Caco-2 (cell line): ENCODE measurements at regions not wholly inside any gene's neighbourhood (a gene's known extent, or its start where the extent isn't known, plus 50 kb on each side); places are given as distances from the start of the nearest gene placed in this dataset.

Experiments
- BruUV-seq: library from RNA; stranded (reverse); fragments of 400-500 nt; replicated peaks from 2 replicates; lab custom pipeline; 2021; lab: Mats Ljungman, UMichigan
- CTCF ChIA-PET: fragments of 300-600 bp; sonication (Branson Sonifier 250); formaldehyde crosslinking; loops from one replicate; lab custom pipeline; 2022; ENCODE audit warnings: antibody characterized with exemption; lab: Charles Lee
- POLR2A ChIA-PET: fragments of 300-600 bp; sonication (Branson Sonifier 250); formaldehyde crosslinking; loops from one replicate; lab custom pipeline; 2022; ENCODE audit warnings: antibody characterized with exemption; lab: Charles Lee
- DNase-seq, 2 experiments: peaks; one replicate each; pipeline versions ENCODE4 v3.0.0 to v3.0.0-alpha.2; 2020 to 2022
- H3K27me3 ChIP-seq: replicated peaks from 2 replicates; pipeline ENCODE4 v1.6.0; 2011; ENCODE audit warnings: low read length; ENCODE audit not compliant: control insufficient read depth, insufficient read depth
- H3K36me3 ChIP-seq: 2 replicates; pipeline ENCODE4 v1.5.1; 2011; ENCODE audit warnings: low read length; ENCODE audit not compliant: control insufficient read depth, insufficient read depth
- H3K4me1 ChIP-seq: fragments of 250-450 bp; sonication (Bioruptor Pico); 2 replicates; pipeline ENCODE4 v1.5.1; 2020; ENCODE audit warnings: mild to moderate bottlenecking
- H3K4me3 ChIP-seq: 2 replicates; pipeline ENCODE4 v1.5.1; 2011; ENCODE audit warnings: low read depth, mild to moderate bottlenecking, control low read depth, low read length
- H3K9me3 ChIP-seq: fragments of 250-450 bp; sonication (Bioruptor Pico); 2 replicates; pipeline ENCODE4 v1.5.1; 2020; ENCODE audit warnings: mild to moderate bottlenecking, moderate library complexity
- H3K27ac Mint-ChIP-seq: one replicate; pipeline ENCODE4 v1.8.0; 2022; ENCODE audit warnings: mixed read lengths; ENCODE audit not compliant: unreplicated experiment
- H3K27me3 Mint-ChIP-seq: one replicate; pipeline ENCODE4 v1.8.0; 2022; ENCODE audit warnings: mixed read lengths; ENCODE audit not compliant: insufficient read depth, unreplicated experiment
- H3K36me3 Mint-ChIP-seq: one replicate; pipeline ENCODE4 v1.8.0; 2022; ENCODE audit warnings: mild to moderate bottlenecking, mixed read lengths; ENCODE audit not compliant: insufficient read depth, unreplicated experiment
- H3K4me1 Mint-ChIP-seq: one replicate; pipeline ENCODE4 v1.8.0; 2022; ENCODE audit warnings: low read depth, mixed read lengths; ENCODE audit not compliant: unreplicated experiment
- H3K4me3 Mint-ChIP-seq: one replicate; pipeline ENCODE4 v1.8.0; 2022; ENCODE audit warnings: mild to moderate bottlenecking, moderate library complexity, mixed read lengths; ENCODE audit not compliant: unreplicated experiment
- H3K9me3 Mint-ChIP-seq: one replicate; pipeline ENCODE4 v1.8.0; 2022; ENCODE audit warnings: mixed read lengths; ENCODE audit not compliant: unreplicated experiment
- CTCF ChIP-seq, 2 experiments: fragments of 200-600 bp in 1 of 2; IDR thresholded peaks; 1 replicate in 1 of 2; 2 replicates in 1 of 2; pipeline versions ENCODE4 v1.5.1 to v1.8.0; 2011 to 2022; ENCODE audit warnings: antibody characterized with exemption in 1 of 2, control low read depth in 1 of 2, inconsistent platforms in 1 of 2, low read depth in 1 of 2, low read length in 1 of 2, mild to moderate bottlenecking in 1 of 2, moderate library complexity in 1 of 2; ENCODE audit not compliant: insufficient read depth in 1 of 2, severe bottlenecking in 1 of 2, unreplicated experiment in 1 of 2
- intact Hi-C: fragments of 100-400 bp; cut with micrococcal nuclease; formaldehyde crosslinking; loops from one replicate; pipeline ENCODE4 v1.10.0; 2022; ENCODE audit not compliant: unreplicated experiment

DNA sequence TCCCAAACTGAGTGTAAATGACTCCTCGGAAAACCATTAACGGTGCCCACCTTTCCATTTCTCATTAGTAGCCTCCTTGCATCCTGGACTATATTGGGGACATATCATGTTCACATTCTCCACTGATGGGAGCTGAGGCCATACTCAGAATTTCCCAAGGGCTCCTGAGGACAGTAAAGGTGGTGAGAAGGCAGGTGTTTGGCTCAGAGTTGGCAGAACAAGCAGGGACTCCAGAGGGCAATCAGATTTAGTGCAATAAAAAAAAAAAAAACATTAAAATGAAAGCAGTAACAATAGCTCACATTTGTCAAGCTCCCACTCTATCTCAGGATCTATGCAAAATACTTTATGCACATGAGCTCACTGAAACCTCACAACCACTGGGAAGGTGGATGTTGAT, 401.4 kb downstream of the MAFB start:
- H3K27ac Mint-ChIP-seq: no peak overlapping the region
- ChIA-PET CTCF (no interaction called here), POLR2A (no interaction called here)
- intact Hi-C loops: no loop called here
- peaks cover 9% of the 10 kb centered on the region for H3K27me3 Mint-ChIP-seq
- Histone ChIP-seq H3K36me3 (no peaks in the 10 kb centered on the region), H3K4me1 (no peaks in the 10 kb centered on the region), H3K4me3 (no peak overlapping the region), H3K27me3 (peaks cover 2% of the 10 kb centered on the region), H3K9me3 (no peaks in the 10 kb centered on the region)
- no peak for TF ChIP-seq CTCF (IDR thresholded peaks at IDR 0.05; ENCODE audit: insufficient read depth in 1 of 2, low read depth in 1 of 2, low read length in 1 of 2, severe bottlenecking in 1 of 2, unreplicated experiment in 1 of 2)
- no peak for DNase-seq
- no peaks in the 10 kb centered on the region for H3K36me3 Mint-ChIP-seq
- H3K9me3 Mint-ChIP-seq: no peaks in the 10 kb centered on the region
- no TSS peak for BruUV-seq
- no peak overlapping the region for H3K4me3 Mint-ChIP-seq
- no peaks in the 10 kb centered on the region for H3K4me1 Mint-ChIP-seq

DNA sequence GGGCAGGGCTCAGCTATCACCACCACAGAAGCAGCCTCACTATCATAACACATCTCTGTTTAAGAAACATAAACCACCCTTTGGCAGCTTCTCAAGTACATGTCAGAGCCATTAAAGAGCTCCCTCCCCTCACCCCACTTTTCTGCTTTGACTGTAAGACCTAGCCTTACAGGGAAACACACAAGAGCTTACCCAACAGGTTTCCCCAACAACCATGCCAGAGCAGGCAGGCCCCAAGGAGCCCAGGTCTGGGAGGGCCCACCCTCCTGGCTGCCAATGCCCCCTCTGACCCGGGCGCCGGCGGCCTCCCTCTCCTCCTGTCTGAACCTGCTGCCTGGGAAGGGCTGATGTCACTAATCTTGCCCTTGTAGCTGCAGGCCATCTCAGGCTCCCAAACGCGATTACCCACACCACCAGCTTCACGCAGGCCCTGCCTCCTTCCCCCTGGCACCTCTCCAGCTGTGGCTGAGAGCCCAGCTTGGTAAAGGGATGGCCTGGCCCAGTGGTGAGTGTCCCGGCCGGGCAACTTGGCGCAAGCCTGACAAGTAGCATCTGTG, 402.0 kb downstream of the MAFB start:
- no peak for TF ChIP-seq CTCF (IDR thresholded peaks at IDR 0.05; ENCODE audit: insufficient read depth in 1 of 2, low read depth in 1 of 2, low read length in 1 of 2, severe bottlenecking in 1 of 2, unreplicated experiment in 1 of 2)
- no peaks in the 10 kb centered on the region for H3K36me3 ChIP-seq
- H3K9me3 ChIP-seq: no peaks in the 10 kb centered on the region
- Mint-ChIP-seq H3K4me3 (no peak overlapping the region), H3K9me3 (no peaks in the 10 kb centered on the region), H3K27me3 (peaks cover 7% of the 10 kb centered on the region), H3K4me1 (no peaks in the 10 kb centered on the region), H3K36me3 (no peaks in the 10 kb centered on the region), H3K27ac (no peak overlapping the region)
- POLR2A ChIA-PET: no interaction called here
- no peaks in the 10 kb centered on the region for H3K4me1 ChIP-seq
- H3K27me3 ChIP-seq: peaks cover 2% of the 10 kb centered on the region
- CTCF ChIA-PET: no interaction called here
- H3K4me3 ChIP-seq: no peak overlapping the region
- DNase-seq: no peak
- intact Hi-C loops: no loop called here
- BruUV-seq: no TSS peak

DNA sequence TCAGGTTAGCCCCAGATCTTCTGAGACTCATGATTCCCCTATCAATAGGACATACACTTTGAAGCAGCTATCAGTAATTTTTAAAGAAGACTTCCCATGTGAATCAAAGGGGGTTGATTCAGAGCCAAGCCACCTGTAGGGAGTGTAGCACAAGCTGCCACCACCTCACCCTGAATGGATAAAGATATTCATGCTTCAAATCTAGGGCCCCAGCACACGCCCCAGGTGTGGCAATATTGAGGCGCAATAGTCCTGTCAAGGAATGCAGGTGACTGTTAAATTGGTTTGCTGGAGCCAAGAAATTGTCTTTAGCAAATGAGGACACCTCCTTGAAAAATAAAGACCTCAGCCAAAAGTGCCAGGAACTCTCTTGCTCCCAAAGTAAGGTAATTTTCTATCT, 404.4 kb downstream of the MAFB start:
- POLR2A ChIA-PET: no interaction called here
- peaks cover under 1% of the 10 kb centered on the region for H3K4me1 Mint-ChIP-seq
- H3K27me3 Mint-ChIP-seq: peaks cover 10% of the 10 kb centered on the region

More for the DNA sequence above, 404.4 kb downstream of the MAFB start:
- Histone ChIP-seq H3K27me3 (peaks cover 2% of the 10 kb centered on the region), H3K4me3 (no peak overlapping the region), H3K9me3 (no peaks in the 10 kb centered on the region), H3K36me3 (no peaks in the 10 kb centered on the region), H3K4me1 (no peaks in the 10 kb centered on the region)
- Mint-ChIP-seq H3K27ac (no peak overlapping the region), H3K36me3 (no peaks in the 10 kb centered on the region), H3K9me3 (no peaks in the 10 kb centered on the region), H3K4me3 (no peak overlapping the region)
- intact Hi-C loops: no loop called here
- no TSS peak for BruUV-seq
- CTCF ChIA-PET: no interaction called here
- TF ChIP-seq CTCF (IDR thresholded peaks at IDR 0.05; ENCODE audit: insufficient read depth in 1 of 2, low read depth in 1 of 2, low read length in 1 of 2, severe bottlenecking in 1 of 2, unreplicated experiment in 1 of 2): no peak
- DNase-seq: no peak
